ENCODE measurements at regions not wholly inside any gene's neighbourhood (a gene's known extent, or its start where the extent isn't known, plus 50 kb on each side); places are given as distances from the start of the nearest gene placed in this dataset.

DNA sequence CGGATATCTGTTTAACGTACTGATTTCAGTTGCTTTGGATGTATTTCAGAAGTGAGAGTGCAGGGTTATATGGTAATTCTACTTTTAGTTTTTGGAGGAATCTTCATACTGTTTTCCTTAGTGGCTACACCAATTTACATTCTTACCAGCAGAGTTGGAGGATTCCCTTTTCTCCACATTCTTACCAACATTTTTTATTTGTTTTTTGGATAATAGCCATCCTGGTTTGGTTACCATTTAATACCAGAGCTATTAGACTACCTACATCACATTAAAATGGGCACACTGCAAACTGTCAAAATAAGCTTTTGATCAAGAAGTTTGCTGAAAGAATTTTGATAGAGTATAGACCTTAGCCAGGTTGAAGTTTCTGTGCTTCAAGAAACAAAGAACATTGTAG lies 217.2 kb upstream of the CFAP20DC start:
- no peak for TF ChIP-seq RNF2 (IDR thresholded peaks at IDR 0.05; ENCODE audit: borderline replicate concordance, low read depth)
- no peak for TF ChIP-seq PBX3 (IDR thresholded peaks at IDR 0.05)
- no peak for TF ChIP-seq RFX5 (IDR thresholded peaks at IDR 0.05)
- TF ChIP-seq CBX8 (IDR thresholded peaks at IDR 0.05), result no peak
- no peak for TF ChIP-seq JUNB (IDR thresholded peaks at IDR 0.05)
- no peak for TF ChIP-seq EHMT2 (IDR thresholded peaks at IDR 0.05; ENCODE audit: low read depth)
- no peak for TF ChIP-seq RAD21 (conservative IDR thresholded peaks at IDR 0.05 in 1 of 2, IDR thresholded peaks at IDR 0.05 in 1 of 2)
- no peak for TF ChIP-seq MYC (IDR thresholded peaks at IDR 0.05; ENCODE audit: borderline replicate concordance, low read length)
- TF ChIP-seq ZSCAN20 (CRISPR knock-in tag; IDR thresholded peaks at IDR 0.05), result no peak
- TF ChIP-seq HOXA7 (CRISPR knock-in tag; IDR thresholded peaks at IDR 0.05), result no peak
- TF ChIP-seq ESRRA (IDR thresholded peaks at IDR 0.05; ENCODE audit: borderline replicate concordance, low read length), result no peak
- TF ChIP-seq EHF (CRISPR knock-in tag; IDR thresholded peaks at IDR 0.05), result no peak
- POLR2A ChIA-PET, result no interaction called here
- DNase-seq (ENCODE audit: low read depth in 1 of 2, low spot score in 1 of 2) (no peak), ATAC-seq (no peak), FAIRE-seq (no peak)
- no peak overlapping the region for H3K4me3 ChIP-seq
- H3K27ac ChIP-seq, result no peak overlapping the region
- CTCF ChIA-PET, result interaction anchor here (1.5 kb wide), 1 partner anchor 10 kb away, joined by 3 read pairs; no protein-coding TSS in a partner anchor
- H3K9me3 ChIP-seq, result no peaks in the 10 kb centered on the region
- WGBS (ENCODE audit: missing lambda C conversion rate), result 65% methylated on average over 2 of the region's 2 CpGs
- H3K4me1 ChIP-seq, result no peaks in the 10 kb centered on the region
- H3K4me2 ChIP-seq, result no peak overlapping the region

- ATAC-seq (no peak), FAIRE-seq (no peak), DNase-seq (ENCODE audit: low read depth in 1 of 2, low spot score in 1 of 2) (no peak)
- POLR2A ChIA-PET, result no interaction called here
- Histone ChIP-seq H3K27ac (no peak overlapping the region), H3K4me1 (no peaks in the 10 kb centered on the region), H3K9me3 (no peaks in the 10 kb centered on the region), H3K4me3 (no peak overlapping the region), H3K4me2 (no peak overlapping the region)
- TF ChIP-seq SREBF2 (IDR thresholded peaks at IDR 0.05) (no peak), RARB (CRISPR knock-in tag; IDR thresholded peaks at IDR 0.05) (no peak), TP53 (CRISPR knock-in tag; IDR thresholded peaks at IDR 0.05) (no peak)
- 68% methylated on average over 3 of the region's 3 CpGs for WGBS (ENCODE audit: missing lambda C conversion rate)
- CTCF ChIA-PET, result interaction anchor here (1.5 kb wide), 1 partner anchor 10 kb away, joined by 3 read pairs; no protein-coding TSS in a partner anchor
These were observed 216.7 kb upstream of the CFAP20DC start for GRCh38 chr3:59266551-59266950.

DNA sequence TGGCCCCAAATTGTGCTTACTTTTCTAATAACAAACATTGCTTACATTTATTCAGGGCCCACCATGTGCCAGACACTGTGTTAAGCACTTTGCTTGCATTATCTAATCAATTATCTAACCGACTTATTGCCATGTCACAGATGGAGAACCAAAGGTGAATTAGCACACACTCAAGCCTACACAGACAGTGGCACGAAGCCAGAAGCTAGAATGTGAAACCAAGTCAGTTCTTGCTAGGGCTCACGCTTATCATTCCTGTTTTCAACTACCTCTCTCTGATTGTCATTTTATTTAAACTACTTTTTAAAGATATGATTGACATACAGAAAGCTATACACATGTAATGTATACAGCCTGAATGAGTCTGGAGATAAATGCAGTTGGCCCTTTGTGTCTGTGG lies 215.7 kb upstream of the CFAP20DC start:
- Histone ChIP-seq H3K4me2 (no peak overlapping the region), H3K27ac (no peak overlapping the region), H3K4me1 (no peaks in the 10 kb centered on the region), H3K4me3 (no peak overlapping the region), H3K9me3 (no peaks in the 10 kb centered on the region)
- no peak for ATAC-seq
- no peak for FAIRE-seq
- no peak for DNase-seq (ENCODE audit: low read depth in 1 of 2, low spot score in 1 of 2)
- TF ChIP-seq, protein P1, sequence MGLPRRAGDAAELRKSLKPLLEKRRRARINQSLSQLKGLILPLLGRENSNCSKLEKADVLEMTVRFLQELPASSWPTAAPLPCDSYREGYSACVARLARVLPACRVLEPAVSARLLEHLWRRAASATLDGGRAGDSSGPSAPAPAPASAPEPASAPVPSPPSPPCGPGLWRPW (IDR thresholded peaks at IDR 0.05), result no peak
- TF ChIP-seq CHD2 (IDR thresholded peaks at IDR 0.05; ENCODE audit: low read length, partially characterized antibody) (no peak), HOXA7 (CRISPR knock-in tag; IDR thresholded peaks at IDR 0.05) (no peak), TFCP2L1 (CRISPR knock-in tag; IDR thresholded peaks at IDR 0.05) (no peak), NFE2L2 (conservative IDR thresholded peaks at IDR 0.05; ENCODE audit: low read length) (no peak), ZC3H11A (IDR thresholded peaks at IDR 0.05) (no peak), POLR2AphosphoS2 (conservative IDR thresholded peaks at IDR 0.05; ENCODE audit: low read length) (no peak), EHF (CRISPR knock-in tag; IDR thresholded peaks at IDR 0.05) (no peak), USF2 (IDR thresholded peaks at IDR 0.05) (no peak), RFX5 (IDR thresholded peaks at IDR 0.05) (no peak), E2F6 (IDR thresholded peaks at IDR 0.05; ENCODE audit: borderline replicate concordance, low read depth) (no peak), CBX2 (IDR thresholded peaks at IDR 0.05; ENCODE audit: borderline replicate concordance, low read depth) (no peak), HOXB5 (CRISPR knock-in tag; IDR thresholded peaks at IDR 0.05) (no peak), KDM5A (IDR thresholded peaks at IDR 0.05) (no peak), ZNF302 (CRISPR knock-in tag; IDR thresholded peaks at IDR 0.05) (no peak)
- TF ChIP-seq, protein P2, sequence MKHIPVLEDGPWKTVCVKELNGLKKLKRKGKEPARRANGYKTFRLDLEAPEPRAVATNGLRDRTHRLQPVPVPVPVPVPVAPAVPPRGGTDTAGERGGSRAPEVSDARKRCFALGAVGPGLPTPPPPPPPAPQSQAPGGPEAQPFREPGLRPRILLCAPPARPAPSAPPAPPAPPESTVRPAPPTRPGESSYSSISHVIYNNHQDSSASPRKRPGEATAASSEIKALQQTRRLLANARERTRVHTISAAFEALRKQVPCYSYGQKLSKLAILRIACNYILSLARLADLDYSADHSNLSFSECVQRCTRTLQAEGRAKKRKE (CRISPR knock-in tag; IDR thresholded peaks at IDR 0.05; ENCODE audit: low read depth), result no peak
- TF ChIP-seq, protein P3, sequence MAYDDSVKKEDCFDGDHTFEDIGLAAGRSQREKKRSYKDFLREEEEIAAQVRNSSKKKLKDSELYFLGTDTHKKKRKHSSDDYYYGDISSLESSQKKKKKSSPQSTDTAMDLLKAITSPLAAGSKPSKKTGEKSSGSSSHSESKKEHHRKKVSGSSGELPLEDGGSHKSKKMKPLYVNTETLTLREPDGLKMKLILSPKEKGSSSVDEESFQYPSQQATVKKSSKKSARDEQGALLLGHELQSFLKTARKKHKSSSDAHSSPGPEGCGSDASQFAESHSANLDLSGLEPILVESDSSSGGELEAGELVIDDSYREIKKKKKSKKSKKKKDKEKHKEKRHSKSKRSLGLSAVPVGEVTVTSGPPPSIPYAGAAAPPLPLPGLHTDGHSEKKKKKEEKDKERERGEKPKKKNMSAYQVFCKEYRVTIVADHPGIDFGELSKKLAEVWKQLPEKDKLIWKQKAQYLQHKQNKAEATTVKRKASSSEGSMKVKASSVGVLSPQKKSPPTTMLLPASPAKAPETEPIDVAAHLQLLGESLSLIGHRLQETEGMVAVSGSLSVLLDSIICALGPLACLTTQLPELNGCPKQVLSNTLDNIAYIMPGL (CRISPR knock-in tag; IDR thresholded peaks at IDR 0.05; ENCODE audit: borderline replicate concordance), result no peak
- TF ChIP-seq, protein P4, sequence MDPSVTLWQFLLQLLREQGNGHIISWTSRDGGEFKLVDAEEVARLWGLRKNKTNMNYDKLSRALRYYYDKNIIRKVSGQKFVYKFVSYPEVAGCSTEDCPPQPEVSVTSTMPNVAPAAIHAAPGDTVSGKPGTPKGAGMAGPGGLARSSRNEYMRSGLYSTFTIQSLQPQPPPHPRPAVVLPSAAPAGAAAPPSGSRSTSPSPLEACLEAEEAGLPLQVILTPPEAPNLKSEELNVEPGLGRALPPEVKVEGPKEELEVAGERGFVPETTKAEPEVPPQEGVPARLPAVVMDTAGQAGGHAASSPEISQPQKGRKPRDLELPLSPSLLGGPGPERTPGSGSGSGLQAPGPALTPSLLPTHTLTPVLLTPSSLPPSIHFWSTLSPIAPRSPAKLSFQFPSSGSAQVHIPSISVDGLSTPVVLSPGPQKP (IDR thresholded peaks at IDR 0.05; ENCODE audit: low read depth, low read length), result no peak
- ChIA-PET CTCF (no interaction called here), POLR2A (no interaction called here)
- WGBS (ENCODE audit: missing lambda C conversion rate), result 27% methylated on average over 3 of the region's 3 CpGs
